Breast epithelium (tissue), 3 donors: ENCODE measurements at regions not wholly inside any gene's neighbourhood (a gene's known extent, or its start where the extent isn't known, plus 50 kb on each side); places are given as distances from the start of the nearest gene placed in this dataset.

Source experiments
- POLR2A ChIP-seq: fragments of 450-650 bp; IDR thresholded peaks from one replicate; pipeline ENCODE4 v1.6.1; 2016; ENCODE audit warnings: antibody characterized with exemption, mild to moderate bottlenecking, moderate library complexity
- POLR2AphosphoS5 ChIP-seq, 3 donors: sonication (generic); formaldehyde crosslinking; IDR thresholded peaks; one replicate each; pipeline ENCODE4 v1.6.1; 2017; ENCODE audit warnings: antibody characterized with exemption in 3 of 3
- TF ChIP-seq, protein P1 (sequence below), 3 donors: fragments of 450-650 bp; IDR thresholded peaks; one replicate each; pipeline ENCODE4 v1.5.1; 2016 to 2017; ENCODE audit warnings: antibody characterized with exemption in 3 of 3, mild to moderate bottlenecking in 3 of 3, moderate library complexity in 3 of 3

DNA sequence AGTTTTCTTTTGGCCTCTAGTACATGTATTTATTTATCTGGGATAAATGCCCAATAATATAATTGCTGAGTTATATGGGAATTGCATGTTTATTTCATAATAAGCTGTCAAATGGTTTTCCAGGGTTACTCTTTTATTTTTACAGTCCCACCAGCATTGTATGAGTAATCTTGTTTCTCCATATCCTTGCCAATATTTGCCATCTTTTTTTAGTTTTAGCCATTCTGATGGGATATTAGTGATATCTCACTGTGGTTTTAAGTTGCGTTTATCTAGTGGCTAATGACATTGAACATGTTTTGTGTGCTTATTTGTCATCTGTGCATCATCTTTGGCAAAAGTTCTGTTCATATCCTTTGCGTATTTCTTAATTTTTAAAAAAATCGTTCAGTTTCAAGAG is 372.8 kb upstream of the CCDC179 start:
- TF ChIP-seq POLR2A = no peak
- TF ChIP-seq, protein P1, sequence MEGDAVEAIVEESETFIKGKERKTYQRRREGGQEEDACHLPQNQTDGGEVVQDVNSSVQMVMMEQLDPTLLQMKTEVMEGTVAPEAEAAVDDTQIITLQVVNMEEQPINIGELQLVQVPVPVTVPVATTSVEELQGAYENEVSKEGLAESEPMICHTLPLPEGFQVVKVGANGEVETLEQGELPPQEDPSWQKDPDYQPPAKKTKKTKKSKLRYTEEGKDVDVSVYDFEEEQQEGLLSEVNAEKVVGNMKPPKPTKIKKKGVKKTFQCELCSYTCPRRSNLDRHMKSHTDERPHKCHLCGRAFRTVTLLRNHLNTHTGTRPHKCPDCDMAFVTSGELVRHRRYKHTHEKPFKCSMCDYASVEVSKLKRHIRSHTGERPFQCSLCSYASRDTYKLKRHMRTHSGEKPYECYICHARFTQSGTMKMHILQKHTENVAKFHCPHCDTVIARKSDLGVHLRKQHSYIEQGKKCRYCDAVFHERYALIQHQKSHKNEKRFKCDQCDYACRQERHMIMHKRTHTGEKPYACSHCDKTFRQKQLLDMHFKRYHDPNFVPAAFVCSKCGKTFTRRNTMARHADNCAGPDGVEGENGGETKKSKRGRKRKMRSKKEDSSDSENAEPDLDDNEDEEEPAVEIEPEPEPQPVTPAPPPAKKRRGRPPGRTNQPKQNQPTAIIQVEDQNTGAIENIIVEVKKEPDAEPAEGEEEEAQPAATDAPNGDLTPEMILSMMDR (IDR thresholded peaks at IDR 0.05) = no peak
- no peak for TF ChIP-seq POLR2AphosphoS5 (IDR thresholded peaks at IDR 0.05)
